HCT116 (cell line): ENCODE measurements at regions not wholly inside any gene's neighbourhood (a gene's known extent, or its start where the extent isn't known, plus 50 kb on each side); places are given as distances from the start of the nearest gene placed in this dataset.

Source experiments
- ATAC-seq: fragments of 200-7000 bp; cut with Tn5 transposase; 2 replicates; pipeline ENCODE4 v1.9.1; 2020; ENCODE audit warnings: mild to moderate bottlenecking, moderate library complexity
- BruUV-seq: library from RNA; stranded (reverse); fragments of 400-500 nt; replicated peaks from 2 replicates; lab custom pipeline; 2021; lab: Mats Ljungman, UMichigan
- CTCF ChIA-PET: fragments of 300-600 bp; sonication (Branson Sonifier 250); formaldehyde crosslinking; loops from one replicate; lab custom pipeline; 2021; ENCODE audit warnings: antibody characterized with exemption; lab: Charles Lee
- POLR2A ChIA-PET: fragments of 300-600, 350-600 bp; sonication (Branson Sonifier 250); formaldehyde crosslinking; loops from one replicate; lab custom pipeline; 2021; ENCODE audit warnings: antibody characterized with exemption; lab: Charles Lee
- RAD21 ChIA-PET, 2 experiments: fragments of 300-600 bp; sonication (Branson Sonifier 250); formaldehyde crosslinking; loops; one replicate each; lab custom pipeline; 2023; ENCODE audit warnings: low total read pairs in 2 of 2; ENCODE audit not compliant: uncharacterized antibody in 2 of 2, unreplicated experiment in 2 of 2, low non-redundant PET in 1 of 2; lab: Charles Lee
- DNase-seq: peaks from one replicate; pipeline ENCODE4 v3.0.0-alpha.2; 2010; ENCODE audit warnings: low read depth, low spot score
- H2AFZ ChIP-seq: fragments of 200-600 bp; shearing (Covaris generic), sonication (generic); 2 replicates; pipeline ENCODE4 v1.6.1; 2017; ENCODE audit warnings: low read depth, mixed run types, mixed read lengths, antibody characterized with exemption, low read length; ENCODE audit not compliant: poor library complexity, severe bottlenecking
- H3K27ac ChIP-seq: 2 replicates; pipeline ENCODE4 v1.5.1; 2012; ENCODE audit warnings: low read depth, low read length
- H3K27me3 ChIP-seq: fragments of 200-600 bp; sonication (generic); 2 replicates; pipeline ENCODE4 v1.6.1; 2016; ENCODE audit warnings: mixed run types, low read length, mixed read lengths; ENCODE audit not compliant: insufficient read depth
- H3K36me3 ChIP-seq, 2 experiments: fragments of 200-500 bp in 1 of 2; fragments of 200-600 bp in 1 of 2; sonication (Bioruptor generic) in 1 of 2; sonication (generic) in 1 of 2; 2 replicates each; pipeline versions ENCODE4 v1.5.1 to v1.6.1; 2014 to 2016; ENCODE audit warnings: low read length in 2 of 2, inconsistent platforms in 1 of 2, mixed read lengths in 1 of 2, mixed run types in 1 of 2; ENCODE audit not compliant: insufficient read depth in 2 of 2, control insufficient read depth in 1 of 2
- H3K4me1 ChIP-seq, 2 experiments: fragments of 200-600 bp in 1 of 2; sonication (generic) in 1 of 2; 2 replicates each; pipeline versions ENCODE4 v1.5.1 to v1.6.1; 2012 to 2017; ENCODE audit warnings: low read length in 2 of 2, inconsistent platforms in 1 of 2, mild to moderate bottlenecking in 1 of 2, mixed read lengths in 1 of 2, mixed run types in 1 of 2, moderate library complexity in 1 of 2; ENCODE audit not compliant: insufficient read depth in 2 of 2, control insufficient read depth in 1 of 2
- H3K4me2 ChIP-seq: fragments of 200-600 bp; sonication (generic); 2 replicates; pipeline ENCODE4 v1.6.1; 2017; ENCODE audit warnings: mixed run types, low read length, mixed read lengths
- H3K4me3 ChIP-seq, 2 experiments: fragments of 200-600 bp in 1 of 2; sonication (generic) in 1 of 2; replicated peaks in 1 of 2; 2 replicates each; pipeline ENCODE4 v1.5.1; 2011 to 2016; ENCODE audit warnings: low read length in 2 of 2, control low read depth in 1 of 2, low read depth in 1 of 2, mild to moderate bottlenecking in 1 of 2, mixed read lengths in 1 of 2, mixed run types in 1 of 2
- H3K79me2 ChIP-seq: fragments of 200-600 bp; sonication (generic); 2 replicates; pipeline ENCODE4 v1.6.1; 2017; ENCODE audit warnings: mild to moderate bottlenecking, mixed run types, low read length, moderate library complexity, mixed read lengths; ENCODE audit not compliant: insufficient read depth
- H3K9ac ChIP-seq: fragments of 200-600 bp; sonication (generic); 2 replicates; pipeline ENCODE4 v1.6.1; 2016; ENCODE audit warnings: low read length, mixed read lengths
- H3K9me2 ChIP-seq: fragments of 200-600 bp; sonication (generic), shearing (Covaris generic); 2 replicates; pipeline ENCODE4 v1.6.1; 2017; ENCODE audit warnings: mixed run types, mild to moderate bottlenecking, moderate library complexity; ENCODE audit not compliant: insufficient read depth
- H3K9me3 ChIP-seq, 2 experiments: fragments of 200-500 bp in 1 of 2; fragments of 200-600 bp in 1 of 2; sonication (Bioruptor generic) in 1 of 2; sonication (generic) in 1 of 2; 2 replicates each; pipeline ENCODE4 v1.6.1; 2014 to 2017; ENCODE audit warnings: low read length in 2 of 2, mixed read lengths in 2 of 2, inconsistent platforms in 1 of 2, low read depth in 1 of 2, mild to moderate bottlenecking in 1 of 2, mixed run types in 1 of 2, moderate library complexity in 1 of 2; ENCODE audit not compliant: control insufficient read depth in 1 of 2, insufficient read depth in 1 of 2
- H4K20me1 ChIP-seq: fragments of 200-600 bp; sonication (generic), shearing (Covaris generic); 2 replicates; pipeline ENCODE4 v1.6.1; 2017; ENCODE audit warnings: mixed run types, mild to moderate bottlenecking, moderate library complexity; ENCODE audit not compliant: insufficient read depth
- CBX3 ChIP-seq: IDR thresholded peaks from 2 replicates; pipeline ENCODE4 v1.6.1; 2012; ENCODE audit warnings: low read depth
- CEBPB ChIP-seq: IDR thresholded peaks from 2 replicates; pipeline ENCODE4 v1.6.1; 2012; ENCODE audit warnings: low read depth
- ELF1 ChIP-seq: IDR thresholded peaks from 2 replicates; pipeline ENCODE4 v1.6.1; 2012; ENCODE audit warnings: low read depth, borderline replicate concordance
- EZH2 ChIP-seq: fragments of 200-600 bp; sonication (generic); IDR thresholded peaks from 2 replicates; pipeline ENCODE4 v1.6.1; 2017; ENCODE audit warnings: antibody characterized with exemption, mixed run types
- EZH2phosphoT487 ChIP-seq: fragments of 200-600 bp; IDR thresholded peaks from 2 replicates; pipeline ENCODE4 v1.6.1; 2018; ENCODE audit warnings: antibody characterized with exemption, borderline replicate concordance
- POLR2A ChIP-seq: IDR thresholded peaks from 2 replicates; pipeline ENCODE4 v1.7.0; 2011; ENCODE audit warnings: borderline replicate concordance; ENCODE audit not compliant: insufficient read depth, insufficient read length; ENCODE audit errors: extremely low read depth
- POLR2AphosphoS5 ChIP-seq: IDR thresholded peaks from 2 replicates; pipeline ENCODE4 v1.6.1; 2011; ENCODE audit warnings: mild to moderate bottlenecking, low read depth, low read length, moderate library complexity
- RAD21 ChIP-seq: IDR thresholded peaks from 2 replicates; pipeline ENCODE4 v1.6.1; 2012; ENCODE audit warnings: low read depth, mild to moderate bottlenecking
- YY1 ChIP-seq: IDR thresholded peaks from 2 replicates; pipeline ENCODE4 v1.6.1; 2011; ENCODE audit warnings: low read length, low read depth, moderate library complexity, mild to moderate bottlenecking; ENCODE audit not compliant: insufficient replicate concordance; ENCODE audit errors: extremely low read depth
- ZNF274 ChIP-seq: fragments of 200-500 bp; sonication (Bioruptor generic); IDR thresholded peaks from 2 replicates; pipeline ENCODE4 v1.6.1; 2014; ENCODE audit warnings: mild to moderate bottlenecking, low read depth, low read length, inconsistent platforms
- intact Hi-C: fragments of 100-400 bp; cut with micrococcal nuclease; formaldehyde crosslinking; loops from 2 replicates; pipeline ENCODE4 v1.10.0; 2022
- TF ChIP-seq, protein P1 (sequence below), 3 experiments: fragments of 200-600 bp in 1 of 3; sonication (generic) in 1 of 3; IDR thresholded peaks in 2 of 3; conservative IDR thresholded peaks in 1 of 3; 2 replicates each; pipeline ENCODE4 v1.5.1; 2012 to 2017; ENCODE audit warnings: low read depth in 2 of 3, low read length in 2 of 3, antibody characterized with exemption in 1 of 3, borderline replicate concordance in 1 of 3, control low read depth in 1 of 3, mild to moderate bottlenecking in 1 of 3, mixed read lengths in 1 of 3, mixed run types in 1 of 3, moderate library complexity in 1 of 3; ENCODE audit not compliant: insufficient read depth in 1 of 3
- TF ChIP-seq, protein P2 (sequence below): IDR thresholded peaks from 2 replicates; pipeline ENCODE4 v1.6.1; 2012
- TF ChIP-seq, protein P3 (sequence below): IDR thresholded peaks from 2 replicates; pipeline ENCODE4 v1.6.1; 2011; ENCODE audit warnings: mild to moderate bottlenecking, low read length, moderate library complexity; ENCODE audit not compliant: insufficient replicate concordance; ENCODE audit errors: extremely low read depth

DNA sequence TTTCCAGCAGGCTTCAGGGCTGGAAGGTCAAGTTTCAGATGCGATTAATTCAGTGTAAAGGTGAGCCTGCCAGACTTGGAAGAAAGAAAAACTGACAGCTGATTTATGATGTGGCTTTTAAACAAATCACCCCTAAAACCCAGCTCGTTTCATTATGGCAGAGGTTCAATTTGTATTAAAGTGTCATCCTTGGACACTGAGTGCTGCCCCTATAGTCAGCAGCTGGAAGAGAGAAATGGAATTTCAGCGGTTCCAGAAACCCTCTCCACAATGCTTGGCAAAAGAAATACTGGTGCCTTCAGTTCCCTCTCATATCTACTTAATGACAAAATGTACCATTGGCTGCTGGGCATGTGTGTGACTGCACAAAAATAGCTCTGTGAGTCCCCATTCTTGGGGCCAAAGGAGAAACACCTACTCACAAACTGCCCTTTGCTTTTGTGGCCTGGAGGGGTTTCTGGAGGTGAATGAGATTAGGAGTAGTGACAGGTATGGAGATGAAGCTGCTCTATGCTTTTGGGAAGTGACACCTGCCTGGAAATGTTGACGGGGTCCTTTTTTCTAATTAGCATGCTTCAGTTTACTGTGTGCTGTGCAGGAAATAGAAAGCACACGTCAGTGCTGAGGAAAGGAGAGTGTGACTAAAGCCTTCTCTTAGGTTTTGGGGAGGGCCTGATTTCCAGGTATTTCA is 95.1 kb upstream of the TSPAN2 start:
- Histone ChIP-seq H3K4me1 (peaks cover 12 to 34% of the 10 kb centered on the region in 2 experiments), H3K27me3 (peaks cover 7% of the 10 kb centered on the region; the same call in 1 of the 2 replicates), H3K9ac (no peak overlapping the region), H3K79me2 (no peaks in the 10 kb centered on the region), H3K36me3 (no peaks in the 10 kb centered on the region), H3K9me3 (no peaks in the 10 kb centered on the region), H3K4me3 (no peak overlapping the region), H3K9me2 (no peaks in the 10 kb centered on the region)
- ATAC-seq = no peak
- intact Hi-C loops = no loop called here
- no TSS peak for BruUV-seq
- CTCF ChIA-PET = no interaction called here
- TF ChIP-seq POLR2A = no peak
- no peak for TF ChIP-seq RAD21
- no peak for TF ChIP-seq CEBPB
- no peak for TF ChIP-seq CBX3
- TF ChIP-seq ZNF274 = no peak
- TF ChIP-seq, protein P1, sequence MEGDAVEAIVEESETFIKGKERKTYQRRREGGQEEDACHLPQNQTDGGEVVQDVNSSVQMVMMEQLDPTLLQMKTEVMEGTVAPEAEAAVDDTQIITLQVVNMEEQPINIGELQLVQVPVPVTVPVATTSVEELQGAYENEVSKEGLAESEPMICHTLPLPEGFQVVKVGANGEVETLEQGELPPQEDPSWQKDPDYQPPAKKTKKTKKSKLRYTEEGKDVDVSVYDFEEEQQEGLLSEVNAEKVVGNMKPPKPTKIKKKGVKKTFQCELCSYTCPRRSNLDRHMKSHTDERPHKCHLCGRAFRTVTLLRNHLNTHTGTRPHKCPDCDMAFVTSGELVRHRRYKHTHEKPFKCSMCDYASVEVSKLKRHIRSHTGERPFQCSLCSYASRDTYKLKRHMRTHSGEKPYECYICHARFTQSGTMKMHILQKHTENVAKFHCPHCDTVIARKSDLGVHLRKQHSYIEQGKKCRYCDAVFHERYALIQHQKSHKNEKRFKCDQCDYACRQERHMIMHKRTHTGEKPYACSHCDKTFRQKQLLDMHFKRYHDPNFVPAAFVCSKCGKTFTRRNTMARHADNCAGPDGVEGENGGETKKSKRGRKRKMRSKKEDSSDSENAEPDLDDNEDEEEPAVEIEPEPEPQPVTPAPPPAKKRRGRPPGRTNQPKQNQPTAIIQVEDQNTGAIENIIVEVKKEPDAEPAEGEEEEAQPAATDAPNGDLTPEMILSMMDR (IDR thresholded peaks at IDR 0.05 in 2 of 3, conservative IDR thresholded peaks at IDR 0.05 in 1 of 3; ENCODE audit: borderline replicate concordance in 1 of 3, insufficient read depth in 1 of 3, low read depth in 2 of 3, low read length in 2 of 3) = no peak; a peak in 1 of 6 replicates
- TF ChIP-seq POLR2AphosphoS5 = no peak
- TF ChIP-seq, protein P2, sequence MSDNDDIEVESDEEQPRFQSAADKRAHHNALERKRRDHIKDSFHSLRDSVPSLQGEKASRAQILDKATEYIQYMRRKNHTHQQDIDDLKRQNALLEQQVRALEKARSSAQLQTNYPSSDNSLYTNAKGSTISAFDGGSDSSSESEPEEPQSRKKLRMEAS = no peak
- TF ChIP-seq EZH2 = no peak
- TF ChIP-seq, protein P3, sequence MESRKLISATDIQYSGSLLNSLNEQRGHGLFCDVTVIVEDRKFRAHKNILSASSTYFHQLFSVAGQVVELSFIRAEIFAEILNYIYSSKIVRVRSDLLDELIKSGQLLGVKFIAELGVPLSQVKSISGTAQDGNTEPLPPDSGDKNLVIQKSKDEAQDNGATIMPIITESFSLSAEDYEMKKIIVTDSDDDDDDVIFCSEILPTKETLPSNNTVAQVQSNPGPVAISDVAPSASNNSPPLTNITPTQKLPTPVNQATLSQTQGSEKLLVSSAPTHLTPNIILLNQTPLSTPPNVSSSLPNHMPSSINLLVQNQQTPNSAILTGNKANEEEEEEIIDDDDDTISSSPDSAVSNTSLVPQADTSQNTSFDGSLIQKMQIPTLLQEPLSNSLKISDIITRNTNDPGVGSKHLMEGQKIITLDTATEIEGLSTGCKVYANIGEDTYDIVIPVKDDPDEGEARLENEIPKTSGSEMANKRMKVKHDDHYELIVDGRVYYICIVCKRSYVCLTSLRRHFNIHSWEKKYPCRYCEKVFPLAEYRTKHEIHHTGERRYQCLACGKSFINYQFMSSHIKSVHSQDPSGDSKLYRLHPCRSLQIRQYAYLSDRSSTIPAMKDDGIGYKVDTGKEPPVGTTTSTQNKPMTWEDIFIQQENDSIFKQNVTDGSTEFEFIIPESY = no peak
- no peak for TF ChIP-seq YY1
- no peak for TF ChIP-seq EZH2phosphoT487
- TF ChIP-seq ELF1 = no peak
- TF ChIP-seq, all 23 proteins: peak for 0
- no peak for DNase-seq
- ChIA-PET RAD21 (no interaction called here), POLR2A (no interaction called here)
- no peak overlapping the region for H3K27ac ChIP-seq
- H2AFZ ChIP-seq = no peak overlapping the region
- H4K20me1 ChIP-seq = no peaks in the 10 kb centered on the region
- peak overlapping the region; percentile 12; the same call in 1 of the 2 replicates for H3K4me2 ChIP-seq
